ENCODE measurements at regions not wholly inside any gene's neighbourhood (a gene's known extent, or its start where the extent isn't known, plus 50 kb on each side); places are given as distances from the start of the nearest gene placed in this dataset.

DNA sequence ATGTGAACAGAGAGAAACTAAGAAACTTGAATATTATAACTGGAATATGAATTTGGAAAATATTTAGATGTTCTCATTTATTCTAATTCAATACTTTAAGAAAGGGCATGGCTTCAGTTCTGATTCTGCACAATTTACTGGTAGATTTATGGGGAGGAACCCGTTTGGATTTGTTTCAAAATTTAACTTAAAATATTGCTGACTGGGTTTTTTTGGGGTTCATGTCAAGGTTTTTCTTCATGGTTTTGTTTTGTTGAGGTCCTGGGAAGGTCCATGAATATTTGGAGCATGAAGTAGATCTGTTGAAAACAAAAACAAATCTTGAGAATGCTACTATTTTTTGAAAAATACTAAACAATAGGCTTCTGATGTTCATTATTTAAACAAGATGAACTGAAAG is 214.7 kb downstream of the PIK3R1 start:
- DNase-seq, result no peak

DNA sequence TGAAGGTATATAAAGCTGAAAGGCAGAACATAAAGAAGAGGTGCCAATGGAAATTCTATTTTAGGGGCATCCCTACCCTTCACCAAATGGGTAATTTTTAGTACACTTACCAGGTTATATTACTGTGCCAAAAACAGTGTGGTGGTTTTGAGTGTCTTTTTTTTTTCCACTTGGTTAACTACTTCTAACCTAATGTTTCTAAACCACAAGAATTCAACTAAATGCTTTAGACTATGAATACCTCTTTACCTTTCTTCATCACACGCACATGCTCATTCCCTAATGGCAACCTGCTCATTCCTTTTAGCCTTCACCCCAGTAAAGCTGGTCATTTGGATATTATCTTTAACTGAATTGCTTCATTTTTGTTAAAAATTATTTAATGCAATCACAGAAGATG is 215.6 kb downstream of the PIK3R1 start:
- no peak for DNase-seq

DNA sequence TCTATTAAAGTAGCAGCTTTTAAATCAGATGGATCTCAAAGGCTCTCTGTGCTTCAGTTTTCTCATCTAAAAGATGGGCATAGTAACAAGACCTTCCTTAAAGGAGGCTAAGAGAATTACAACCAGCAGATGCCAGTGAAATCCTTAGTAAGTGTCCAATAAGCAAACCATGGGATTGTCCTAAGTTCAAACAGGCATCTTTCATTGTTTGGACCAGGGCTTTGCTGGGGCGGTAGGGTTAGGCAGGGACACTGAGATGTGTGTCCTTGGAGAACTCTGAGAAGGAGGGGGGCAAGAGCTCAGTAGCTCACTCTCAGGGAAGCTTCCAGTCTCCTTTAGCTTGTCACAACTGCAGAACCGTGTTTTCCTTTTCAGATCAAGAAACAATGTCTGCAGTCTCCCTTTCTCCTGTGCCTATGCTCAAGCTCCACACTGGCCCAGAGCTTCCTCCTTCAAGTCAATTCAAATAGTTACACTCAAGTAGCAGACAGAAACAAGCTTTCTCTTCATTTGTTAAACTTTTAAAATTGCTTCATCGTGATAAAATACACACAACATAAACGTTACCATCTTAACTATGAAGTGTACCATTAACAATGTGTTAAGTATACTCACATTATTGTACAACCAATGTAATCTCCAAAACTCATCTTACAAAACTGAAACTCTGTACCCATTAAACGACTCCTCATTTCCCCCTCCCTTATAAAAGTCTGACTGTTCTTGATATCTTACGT is 216.2 kb downstream of the PIK3R1 start:
- no peak for DNase-seq

DNA sequence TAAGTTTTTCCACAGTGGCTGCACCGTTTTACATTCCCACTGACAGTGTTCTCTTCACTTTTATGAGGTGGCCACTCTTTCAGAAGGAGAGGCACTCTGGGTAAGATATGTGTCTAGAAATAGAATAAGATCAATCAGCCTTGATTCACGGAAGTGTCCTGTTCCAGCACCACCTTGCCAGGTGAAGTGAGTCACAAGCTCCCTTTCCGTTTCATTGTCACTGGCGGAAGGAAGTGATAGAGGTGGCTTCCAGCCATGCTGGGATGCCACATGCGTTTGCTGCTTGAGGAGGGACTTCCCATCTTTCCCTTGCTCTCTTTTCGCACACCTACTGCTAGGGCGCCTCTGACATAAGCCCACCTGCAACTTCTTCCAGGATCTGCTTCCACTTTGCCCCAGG is 217.1 kb downstream of the PIK3R1 start:
- no peak for DNase-seq

DNA sequence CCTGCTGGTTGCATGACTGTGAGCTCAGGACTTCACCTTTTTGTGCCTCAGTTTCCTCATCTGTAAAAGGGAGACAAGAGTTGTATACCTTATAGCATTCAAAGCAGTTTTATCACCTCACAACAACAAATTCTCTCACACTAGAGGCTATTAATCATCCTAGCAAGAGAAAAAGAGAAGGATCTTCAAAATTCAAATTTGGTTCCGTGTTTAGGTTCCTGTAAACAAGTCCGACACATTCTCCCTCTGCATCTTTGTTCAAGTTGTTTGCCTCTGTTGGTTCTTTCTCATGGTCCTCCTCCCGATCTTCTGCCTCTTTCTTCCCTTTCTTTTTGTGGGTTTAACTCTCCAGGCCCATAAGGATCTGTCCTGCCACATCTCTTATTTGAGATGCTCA is 218.0 kb downstream of the PIK3R1 start:
- DNase-seq, result no peak

DNA sequence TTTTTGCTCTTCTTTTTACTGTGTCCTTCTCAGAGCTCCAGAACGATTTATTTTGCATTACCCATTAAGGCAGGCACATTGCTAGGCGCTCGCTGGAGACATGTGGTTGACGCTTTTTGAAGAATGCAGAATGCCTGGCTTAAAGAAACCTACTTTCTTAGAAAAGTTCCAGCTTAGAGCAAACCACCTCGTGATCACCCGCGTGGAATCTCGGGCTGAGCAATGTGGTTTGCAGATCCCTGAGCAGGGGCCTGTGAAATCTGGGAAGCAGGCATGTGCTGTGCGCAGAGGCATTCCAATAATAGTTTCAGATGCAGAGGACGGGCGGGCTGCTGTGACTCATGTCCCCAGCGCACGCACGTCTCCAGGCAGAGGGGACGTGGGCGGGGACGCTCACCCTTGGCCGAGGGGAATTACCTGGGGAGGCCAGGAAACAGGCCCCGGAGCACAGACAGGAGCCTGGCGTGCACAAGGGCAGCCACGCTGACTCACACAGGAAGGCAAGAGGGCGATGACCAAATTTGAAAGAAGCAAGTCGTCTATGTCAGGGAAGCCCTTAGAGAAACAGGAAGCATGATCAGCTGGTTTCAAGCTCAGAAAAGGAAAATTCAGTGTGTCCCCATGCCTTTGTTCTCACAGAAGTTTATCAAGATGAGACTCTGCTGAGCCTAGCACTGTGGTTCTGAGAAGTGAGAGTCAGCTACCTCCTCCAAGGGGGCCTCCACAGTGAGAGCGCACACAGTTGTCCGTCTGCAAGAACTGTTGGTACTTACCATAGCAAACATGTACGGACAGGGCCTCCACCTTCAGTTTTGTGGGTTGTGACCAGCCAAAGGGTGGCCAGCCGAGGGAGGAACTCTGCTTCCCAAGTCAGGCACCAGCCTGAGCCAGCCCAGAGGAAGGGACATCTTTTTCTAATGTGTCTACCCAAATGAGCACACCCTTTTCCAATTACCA is 218.6 kb downstream of the PIK3R1 start:
- peak in 29 of 51 donors; percentile 2 to 71 (median 29) for DNase-seq

DNA sequence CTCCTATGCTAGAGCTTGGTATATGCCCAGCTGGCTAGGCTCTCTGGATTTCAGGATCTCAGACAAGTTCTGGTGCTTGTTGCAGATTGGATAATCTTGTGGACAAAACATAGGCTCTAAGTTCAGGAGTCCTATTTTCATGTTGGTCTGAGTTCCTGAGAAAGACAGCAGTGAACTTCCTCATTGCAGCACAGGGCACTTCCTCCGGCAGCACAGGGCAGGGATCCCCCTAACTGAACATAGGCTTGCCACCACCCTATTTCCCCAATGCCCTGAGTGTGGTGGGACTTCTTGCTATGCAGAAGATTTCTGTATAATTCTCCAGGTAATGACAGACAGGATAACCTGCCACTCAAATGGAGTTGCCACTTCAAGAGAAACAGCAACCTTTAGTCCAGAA is 220.1 kb downstream of the PIK3R1 start:
- DNase-seq, result peak in 8 of 51 donors; percentile 3 to 11 (median 5)

DNA sequence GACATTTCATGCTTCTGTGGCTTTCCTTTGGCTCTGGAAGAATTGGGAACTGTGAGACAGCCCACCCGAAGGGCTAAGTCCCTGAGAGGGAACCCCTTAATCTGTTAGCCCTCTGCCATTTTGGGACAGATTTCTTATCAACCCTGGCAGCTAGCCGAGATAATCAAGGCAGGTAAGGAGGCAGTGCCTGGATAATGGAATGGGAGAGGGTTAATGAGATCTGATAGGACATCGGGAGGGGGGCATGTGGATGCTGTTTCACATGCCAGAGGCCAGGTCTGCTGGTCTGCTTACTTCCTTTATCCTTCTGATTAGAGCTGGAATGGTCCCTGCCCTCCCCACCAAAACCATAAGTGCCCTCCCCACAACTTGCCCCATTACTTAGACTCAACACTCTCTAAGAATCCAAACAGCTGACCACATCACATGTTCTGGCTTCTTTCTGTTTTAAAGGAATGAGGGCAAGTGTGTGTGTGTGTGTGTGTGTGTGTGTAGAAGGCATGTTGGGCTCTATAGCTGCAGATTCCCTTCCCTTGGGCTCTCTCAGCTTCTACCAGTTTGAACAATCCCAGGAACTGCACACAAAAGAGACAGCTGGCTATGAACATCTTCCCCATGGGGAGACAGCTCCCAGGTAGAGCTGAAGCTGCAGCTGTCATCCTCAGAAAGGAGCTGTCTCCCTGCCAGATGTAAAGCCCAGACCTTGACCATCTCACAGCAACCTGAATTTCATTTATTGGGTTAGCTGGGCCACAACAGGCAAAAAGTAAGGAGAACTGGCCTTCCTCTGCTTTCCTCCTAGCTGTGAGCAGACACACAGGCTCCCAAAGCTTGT is 221.3 kb downstream of the PIK3R1 start:
- no peak for DNase-seq

DNA sequence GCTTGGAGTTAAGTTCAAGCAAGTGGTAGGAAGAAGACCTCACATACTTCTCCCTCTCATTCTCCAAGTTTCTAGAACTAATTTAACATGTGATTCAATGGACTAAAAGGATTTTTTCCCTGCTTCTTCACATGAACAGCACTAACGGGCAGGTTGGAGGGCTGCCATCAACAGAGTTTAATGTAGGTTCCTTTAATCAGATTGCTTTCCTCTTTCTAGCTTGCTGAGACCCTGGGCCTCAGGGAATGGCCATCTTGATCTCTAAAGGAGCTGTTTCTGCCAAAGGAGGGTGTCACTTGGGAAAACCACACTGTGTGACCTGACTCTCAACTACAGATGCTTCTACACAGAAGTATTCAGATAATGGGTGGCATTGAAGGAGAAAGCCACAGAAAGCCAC is 223.3 kb downstream of the PIK3R1 start:
- DNase-seq, result no peak

DNA sequence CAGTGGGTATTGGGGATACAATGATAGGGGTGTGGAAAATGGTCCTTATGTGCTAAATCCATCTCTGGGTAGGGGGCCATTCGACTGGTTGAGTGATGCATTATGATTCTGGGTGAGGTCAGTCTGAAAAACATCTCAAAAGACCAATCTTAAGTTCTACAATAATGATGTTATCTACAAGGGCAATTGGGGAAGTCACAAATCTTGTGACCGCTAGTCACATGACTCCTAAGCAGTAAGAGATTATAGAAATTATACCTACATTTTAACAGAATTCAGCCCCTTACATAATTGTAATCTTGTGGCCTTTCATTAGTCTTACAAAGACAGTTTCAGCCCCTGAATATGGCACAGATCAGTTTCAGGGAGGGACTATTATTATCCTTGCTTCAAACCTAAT is 224.7 kb downstream of the PIK3R1 start:
- DNase-seq, result no peak

DNA sequence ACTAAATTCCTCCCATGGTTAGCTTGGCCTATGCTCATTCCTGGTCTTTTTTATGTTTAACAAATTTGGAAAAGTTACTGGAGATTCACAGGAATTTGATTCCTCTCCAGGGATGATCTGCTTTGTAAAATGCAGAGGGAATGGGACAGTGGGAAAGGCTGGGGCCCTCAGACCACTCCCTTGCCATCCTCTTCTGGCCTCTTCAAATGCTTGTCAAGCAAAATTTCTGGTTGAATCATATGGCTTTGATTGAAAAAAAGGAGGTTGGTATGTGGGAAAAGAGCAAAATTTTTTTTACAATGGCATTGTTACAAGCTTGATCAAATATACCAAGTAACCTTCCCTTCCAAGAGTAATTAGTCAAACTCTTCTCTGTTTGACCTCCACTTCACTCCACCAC is 225.1 kb downstream of the PIK3R1 start:
- DNase-seq, result no peak

DNA sequence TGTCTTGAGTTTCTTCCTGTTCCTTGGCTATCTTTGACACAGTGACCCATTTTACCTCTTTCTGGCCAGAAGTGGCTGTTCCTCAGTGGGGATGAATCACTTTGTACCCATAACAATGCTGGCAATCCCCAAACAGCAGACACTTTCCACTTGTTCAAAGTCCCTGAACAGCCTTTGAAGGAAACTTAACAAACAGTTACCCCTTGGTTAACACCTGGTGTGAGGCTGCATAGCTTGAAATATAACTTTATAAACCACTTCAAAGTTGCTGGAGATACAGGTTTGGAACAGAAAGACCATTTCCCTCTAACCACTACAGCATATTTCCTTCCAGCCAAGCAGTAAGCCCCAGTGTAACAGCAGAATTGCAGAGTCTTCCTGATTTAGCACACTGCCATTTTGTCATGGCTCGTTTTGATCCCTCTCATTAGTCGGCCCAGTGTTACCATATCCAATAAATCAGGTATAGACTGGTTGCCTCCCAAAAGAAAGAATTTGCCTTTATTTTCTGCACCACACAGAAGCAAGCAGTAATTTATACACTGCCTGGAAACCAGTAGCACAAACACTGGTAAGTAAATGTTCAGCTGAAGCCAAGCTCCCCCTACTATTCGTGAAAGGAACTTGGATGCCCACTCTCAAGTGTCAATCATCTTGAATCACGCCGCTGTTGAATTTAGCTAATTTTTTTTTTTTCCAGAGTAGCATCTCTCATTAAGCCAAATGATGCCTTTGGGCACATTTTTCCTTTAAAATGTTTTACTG is 225.9 kb downstream of the PIK3R1 start:
- DNase-seq, result no peak

DNA sequence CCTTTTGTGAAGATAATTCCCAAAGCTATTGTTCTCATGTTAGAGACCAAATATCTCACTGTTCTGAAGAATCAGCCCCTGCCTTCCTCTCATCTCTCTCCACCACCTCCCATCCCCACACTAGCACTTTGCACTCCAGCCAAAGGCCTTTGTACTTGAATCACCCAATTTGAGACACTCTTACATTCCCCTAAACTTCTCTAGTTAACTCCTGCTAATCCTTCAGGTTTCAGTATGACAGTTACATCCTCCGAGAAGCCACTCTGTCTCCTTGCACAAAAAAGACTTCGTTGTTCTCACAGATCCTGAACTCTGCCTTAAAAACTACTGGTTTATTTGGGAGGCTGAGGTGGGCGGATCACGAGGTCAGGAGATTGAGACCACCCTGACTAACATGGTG is 227.5 kb downstream of the PIK3R1 start:
- no peak for DNase-seq

DNA sequence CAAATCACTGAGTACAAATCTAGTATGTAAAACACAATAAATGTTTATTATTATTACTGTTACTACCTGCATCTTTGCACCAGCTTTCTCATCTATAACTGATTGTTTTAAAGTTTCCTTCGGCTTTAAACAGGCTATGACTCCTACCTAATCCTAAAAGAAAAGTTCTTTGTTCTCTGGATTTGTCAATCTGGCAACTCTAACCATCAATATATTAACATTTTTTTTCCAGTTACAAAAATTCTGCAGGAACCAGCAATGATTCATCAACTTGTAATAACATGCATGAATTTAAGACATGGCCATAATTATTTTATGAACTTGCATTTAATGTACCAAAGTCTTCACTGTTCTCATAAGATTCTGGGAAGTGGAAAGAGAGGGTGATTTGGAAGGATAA is 228.5 kb downstream of the PIK3R1 start:
- no peak for DNase-seq

DNA sequence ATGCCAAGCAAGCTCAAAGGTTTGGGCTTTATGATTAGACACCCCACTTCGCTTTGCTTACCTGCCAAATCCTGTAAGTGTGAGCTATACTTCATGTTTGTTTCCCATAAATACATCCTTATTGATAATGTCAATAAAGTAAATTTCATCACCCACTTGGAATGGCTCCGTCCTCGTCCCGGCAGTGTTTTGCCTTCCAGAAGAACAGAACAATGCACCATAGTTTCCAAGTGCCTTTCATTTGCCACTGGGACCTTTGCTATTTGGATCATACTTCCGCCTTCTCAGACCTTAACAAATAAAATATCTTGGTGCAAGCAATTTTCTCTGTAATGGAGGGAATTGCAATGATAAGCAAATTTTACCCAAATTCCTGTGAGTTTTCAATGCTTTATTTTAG is 229.3 kb downstream of the PIK3R1 start:
- DNase-seq, result no peak

DNA sequence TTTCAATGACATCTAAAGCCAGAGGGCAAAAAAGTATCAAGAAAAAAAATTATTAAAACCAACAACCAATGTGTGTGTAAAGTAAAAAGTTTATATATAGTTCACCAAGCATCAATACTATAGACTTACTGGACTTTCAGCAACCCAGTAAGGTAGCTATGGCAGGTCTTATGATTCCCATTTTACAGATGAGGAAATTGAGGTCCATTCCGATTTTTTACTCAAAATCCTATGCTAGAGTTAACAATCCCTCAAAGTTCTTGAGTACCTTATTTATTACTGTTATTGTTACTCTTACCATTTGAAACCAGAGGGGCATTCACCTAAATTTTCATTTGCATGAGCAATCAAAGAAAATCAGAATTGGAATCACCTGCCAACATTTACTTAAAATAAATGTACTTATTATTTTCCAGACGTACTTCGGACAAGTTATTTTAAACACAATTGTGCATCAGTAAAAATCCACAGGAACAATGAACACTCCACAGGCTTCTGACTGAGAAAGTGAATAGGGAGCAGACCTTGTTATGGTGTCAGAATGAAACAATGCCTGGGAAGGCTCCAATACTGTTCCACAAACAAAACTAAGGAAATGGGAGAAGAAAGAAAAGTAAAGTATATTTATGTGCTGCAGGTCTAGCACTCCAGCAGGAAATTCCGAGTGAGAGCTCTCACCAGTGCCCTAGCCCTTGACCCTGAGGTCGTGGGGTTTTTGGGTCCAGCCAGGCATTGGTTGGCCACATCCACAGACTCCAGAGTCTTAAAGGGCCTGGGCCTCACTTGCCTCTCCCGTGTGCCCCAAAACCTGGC is 229.9 kb downstream of the PIK3R1 start:
- no peak for DNase-seq

DNA sequence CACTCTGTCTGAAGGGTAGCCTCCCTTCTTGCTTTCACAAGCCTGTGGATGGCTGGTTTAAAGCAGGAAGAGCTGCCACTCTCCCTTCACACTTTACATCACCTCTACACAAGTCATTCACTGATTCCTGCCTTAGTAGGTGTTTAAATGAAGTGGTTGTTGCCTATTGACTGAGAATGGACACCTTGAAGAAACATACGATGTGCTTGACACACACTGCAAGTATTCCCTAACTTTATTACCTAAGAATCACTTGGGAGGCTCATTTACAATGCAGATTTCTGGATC is 230.5 kb downstream of the PIK3R1 start:
- no peak for DNase-seq

DNA sequence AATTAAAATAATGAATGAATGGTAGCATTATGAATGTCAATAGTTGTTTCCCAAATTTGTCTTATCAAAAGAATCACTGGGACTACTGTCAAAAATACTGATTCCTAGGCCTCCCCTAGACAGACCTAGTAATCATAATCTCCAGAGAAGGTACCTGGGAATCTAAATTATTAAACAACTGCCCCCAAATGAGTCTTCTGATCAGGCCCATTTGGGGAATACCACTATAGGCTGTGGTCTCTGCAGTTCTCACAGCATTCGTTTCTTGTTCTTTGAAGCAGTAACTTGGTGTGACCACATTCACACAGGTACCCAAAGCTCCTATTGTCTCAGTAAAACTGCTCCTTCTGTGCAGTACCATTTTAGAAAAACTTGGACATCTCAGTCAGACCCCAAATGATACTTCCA is 230.9 kb downstream of the PIK3R1 start:
- no peak for DNase-seq

DNA sequence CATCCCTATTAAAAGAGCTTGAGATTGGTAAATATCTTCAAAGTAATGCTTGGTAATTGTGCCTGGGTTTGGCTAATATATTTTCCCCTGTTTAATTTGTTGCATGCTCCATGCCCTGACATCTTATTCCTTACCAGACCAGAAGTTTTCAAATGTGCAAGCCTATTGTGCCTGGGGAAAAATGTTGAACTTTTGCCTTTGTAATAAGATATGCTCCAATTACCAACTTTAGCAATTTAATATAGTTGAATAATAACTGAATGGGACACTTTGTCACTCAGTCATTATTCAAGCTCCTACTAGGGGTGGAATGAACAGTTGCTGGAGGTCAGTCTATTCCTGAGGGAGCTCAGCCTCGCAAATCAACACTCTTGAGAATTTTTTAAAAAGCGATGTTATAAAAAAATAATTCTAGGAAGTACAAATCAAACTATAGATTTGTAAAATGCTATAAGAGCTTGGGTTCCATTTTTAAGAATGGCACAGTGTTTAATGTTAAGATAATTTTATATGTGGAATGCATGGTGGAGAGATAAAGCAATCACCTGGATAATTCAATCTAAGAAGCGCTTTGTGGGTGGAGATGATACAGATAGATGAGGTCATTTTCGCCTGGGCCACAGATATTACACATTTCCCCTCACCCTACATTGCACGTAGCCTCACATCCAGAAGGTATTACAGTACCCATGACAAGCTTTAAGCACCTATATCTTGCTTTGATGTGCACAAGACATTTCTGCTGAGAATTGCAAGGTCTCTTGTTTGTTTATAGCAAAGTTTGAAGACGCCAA is 231.8 kb downstream of the PIK3R1 start:
- no peak for DNase-seq

DNA sequence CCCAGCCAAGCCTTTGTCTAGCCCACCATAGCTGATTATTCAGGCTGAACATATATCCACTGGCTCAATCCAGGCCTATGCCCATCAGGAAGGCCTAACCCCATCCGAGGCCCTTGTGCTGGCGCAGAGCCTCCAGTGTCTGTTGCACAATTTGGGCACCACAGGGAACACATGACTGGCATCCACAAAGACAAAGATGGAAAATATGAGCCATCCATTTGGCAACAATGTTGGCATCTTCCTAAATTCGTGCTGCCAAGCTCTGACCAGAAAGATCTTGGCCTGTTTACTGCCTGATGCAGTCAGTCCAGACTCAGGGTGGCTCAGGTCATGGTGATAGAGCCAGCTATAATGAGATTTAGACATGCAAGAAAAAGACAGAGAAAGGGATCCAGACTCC is 233.8 kb downstream of the PIK3R1 start:
- DNase-seq, result no peak

Measured in hypothalamus (tissue), 51 donors.